AG08395 (cell line): ENCODE measurements at regions not wholly inside any gene's neighbourhood (a gene's known extent, or its start where the extent isn't known, plus 50 kb on each side); places are given as distances from the start of the nearest gene placed in this dataset.

Experiments
- DNase-seq: peaks from one replicate; pipeline ENCODE4 v3.0.0; 2012; ENCODE audit warnings: mixed read lengths, low spot score

- DNase-seq, result no peak
Observed at GRCh38 chr9:13896922-13897835, 416.8 kb downstream of the NFIB start.

DNA sequence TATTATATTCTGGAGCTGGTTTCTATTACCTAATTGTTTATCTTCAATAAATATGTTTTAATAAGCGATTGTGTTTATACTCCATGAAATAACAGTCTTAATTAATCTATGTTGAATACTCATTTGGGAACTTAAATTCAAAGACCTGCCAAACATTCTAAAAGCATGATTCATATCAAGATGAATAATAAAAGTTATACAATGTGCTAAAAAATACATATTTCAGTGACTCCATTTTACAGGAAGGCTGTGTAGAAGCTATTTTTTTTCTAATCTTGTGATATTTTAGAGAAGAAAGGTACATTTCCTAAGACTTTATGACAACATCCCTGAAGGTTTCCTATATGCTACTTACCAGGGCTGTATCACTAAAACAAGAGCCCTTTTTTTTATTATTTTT, 417.9 kb downstream of the NFIB start:
- DNase-seq, result no peak

- DNase-seq, result no peak
Observed at GRCh38 chr9:13885258-13885657, 428.7 kb downstream of the NFIB start.

- DNase-seq, result no peak
Observed at GRCh38 chr9:13879981-13880380, 434.0 kb downstream of the NFIB start.

GRCh38 chr9:13879011-13879410, 434.9 kb downstream of the NFIB start:
- no peak for DNase-seq

GRCh38 chr9:13878241-13878711, 435.7 kb downstream of the NFIB start:
- DNase-seq, result no peak

GRCh38 chr9:13876741-13877140, 437.2 kb downstream of the NFIB start:
- DNase-seq, result no peak

DNA sequence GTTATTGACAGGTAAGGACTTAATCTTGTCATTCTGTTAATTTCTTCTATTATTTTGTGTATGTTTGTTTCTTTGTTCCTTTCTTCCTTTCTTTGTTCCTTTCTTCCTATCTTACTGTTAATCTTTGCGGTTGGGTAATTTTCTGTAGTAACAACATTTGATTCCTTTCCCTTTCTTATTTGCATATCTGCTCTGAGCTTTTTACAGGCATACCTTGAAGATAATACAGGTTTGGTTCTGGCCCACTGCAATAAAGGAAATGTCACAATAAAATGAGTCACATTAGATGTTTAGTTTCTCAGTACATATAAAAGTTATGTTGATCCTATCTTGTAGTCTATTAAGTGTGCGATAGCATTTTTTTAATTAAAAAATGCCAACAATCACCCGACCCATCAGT, 440.7 kb downstream of the NFIB start:
- no peak for DNase-seq

GRCh38 chr9:13868336-13868735, 445.6 kb downstream of the NFIB start:
- no peak for DNase-seq

GRCh38 chr9:13865869-13866268, 448.1 kb downstream of the NFIB start:
- no peak for DNase-seq

DNA sequence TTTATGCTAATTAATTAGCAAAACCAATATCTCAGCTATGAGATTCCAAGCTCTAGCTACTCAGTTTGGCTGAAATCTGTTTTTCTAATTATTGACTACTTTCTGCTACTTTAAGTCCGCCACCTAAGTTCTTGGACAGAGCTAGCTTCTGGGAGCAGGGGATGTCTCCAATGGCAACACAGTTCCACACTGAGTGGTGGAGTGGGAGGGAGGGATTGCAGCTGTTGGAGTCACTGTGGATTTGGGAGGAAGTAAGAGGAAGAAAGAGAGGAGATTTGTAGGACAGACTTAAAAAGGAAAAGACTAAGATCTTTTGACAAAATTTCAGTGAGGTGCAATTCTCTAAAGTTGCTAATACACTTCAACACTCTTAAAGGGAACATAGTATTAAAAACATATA, 450.8 kb downstream of the NFIB start:
- no peak for DNase-seq

GRCh38 chr9:13862654-13863053, 451.3 kb downstream of the NFIB start:
- no peak for DNase-seq

DNA sequence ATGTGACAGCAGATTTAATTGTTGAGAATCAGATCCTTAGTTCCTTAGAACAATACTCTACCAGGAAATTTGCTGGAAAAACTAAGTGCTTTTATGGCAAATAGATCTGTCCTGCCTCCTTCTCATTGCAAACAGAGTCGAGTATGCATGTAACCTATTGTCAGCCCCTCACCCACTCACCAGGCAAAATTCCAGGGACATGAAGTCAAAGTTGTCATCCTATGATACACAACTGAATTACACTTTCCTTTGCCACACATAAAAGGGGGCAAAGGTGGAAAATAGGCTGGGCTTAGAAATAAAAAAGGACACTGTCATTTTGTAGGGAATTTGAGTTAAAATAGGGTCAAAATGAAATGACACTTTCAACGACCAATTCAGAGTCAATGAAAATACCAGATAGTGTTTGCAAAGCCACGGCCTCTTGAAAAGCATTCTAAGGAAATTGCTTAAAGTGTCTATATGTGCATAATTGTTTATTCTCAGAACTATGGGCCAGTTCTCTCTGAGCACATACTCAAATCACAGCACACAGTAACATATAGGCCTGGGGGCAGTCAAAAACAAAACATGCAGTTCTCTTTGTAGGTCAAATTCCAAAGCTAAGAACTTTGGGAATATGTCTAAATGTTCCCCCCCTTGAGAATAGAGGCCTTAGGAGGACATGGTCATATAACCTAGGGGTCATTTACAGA, 452.8 kb downstream of the NFIB start:
- no peak for DNase-seq

- DNase-seq, result no peak
Observed at GRCh38 chr9:13860019-13860418, 453.9 kb downstream of the NFIB start.

- DNase-seq, result no peak
Observed at GRCh38 chr9:13857521-13857920, 456.4 kb downstream of the NFIB start.

DNA sequence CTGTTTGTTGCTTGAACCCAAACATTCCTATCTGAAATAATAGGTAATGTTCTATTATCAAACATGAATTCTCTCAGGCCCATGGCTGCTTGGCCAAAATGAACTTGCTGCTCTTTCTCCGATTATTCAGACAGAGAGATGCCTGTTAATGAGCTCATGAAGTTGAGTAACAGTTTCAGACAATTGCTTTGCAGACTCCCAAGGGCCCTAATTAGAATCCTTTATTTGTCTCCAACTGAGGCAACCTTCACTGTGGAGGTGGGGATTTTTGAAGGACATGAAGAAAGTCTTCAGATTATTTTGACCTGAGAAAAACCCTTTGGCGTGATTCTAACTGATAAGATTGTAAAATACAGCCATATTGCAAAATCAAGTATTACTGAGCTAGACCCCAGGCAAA, 466.7 kb downstream of the NFIB start:
- no peak for DNase-seq

GRCh38 chr9:13845460-13845859, 468.5 kb downstream of the NFIB start:
- DNase-seq, result no peak

DNA sequence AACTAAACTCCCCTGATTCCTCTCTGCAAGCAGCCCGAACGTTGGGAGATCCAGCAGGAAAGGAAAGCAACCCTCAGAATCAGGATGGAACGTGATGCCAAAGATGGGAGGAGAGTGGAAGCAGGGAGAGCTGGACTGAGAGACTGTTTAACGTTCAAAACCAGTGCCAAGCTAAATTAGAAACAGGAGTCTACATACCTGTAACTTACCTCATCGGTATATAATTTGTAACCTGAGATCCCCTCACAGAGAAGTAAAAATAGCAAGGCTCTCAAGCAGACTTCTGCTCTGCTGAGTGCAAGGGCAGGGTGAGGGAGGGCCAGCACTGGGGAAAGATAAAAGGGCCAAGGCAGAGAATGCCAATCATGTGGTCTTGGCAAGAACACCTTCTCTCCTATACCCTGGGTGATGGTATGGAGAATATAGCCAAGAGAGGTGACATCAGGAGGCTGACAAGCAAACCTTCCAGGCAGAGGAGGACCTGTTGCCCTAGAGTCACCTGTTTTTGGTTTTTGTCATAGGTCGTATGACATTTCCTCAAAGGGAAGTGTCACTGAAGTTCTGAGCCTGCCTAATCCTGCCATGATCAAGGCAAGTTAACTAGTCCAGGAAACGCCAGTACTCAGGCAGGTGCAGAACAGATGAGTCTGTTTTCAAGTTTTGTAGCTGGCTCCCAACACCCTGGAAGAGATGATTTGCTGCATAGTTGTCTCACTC, 472.0 kb downstream of the NFIB start:
- DNase-seq, result no peak

DNA sequence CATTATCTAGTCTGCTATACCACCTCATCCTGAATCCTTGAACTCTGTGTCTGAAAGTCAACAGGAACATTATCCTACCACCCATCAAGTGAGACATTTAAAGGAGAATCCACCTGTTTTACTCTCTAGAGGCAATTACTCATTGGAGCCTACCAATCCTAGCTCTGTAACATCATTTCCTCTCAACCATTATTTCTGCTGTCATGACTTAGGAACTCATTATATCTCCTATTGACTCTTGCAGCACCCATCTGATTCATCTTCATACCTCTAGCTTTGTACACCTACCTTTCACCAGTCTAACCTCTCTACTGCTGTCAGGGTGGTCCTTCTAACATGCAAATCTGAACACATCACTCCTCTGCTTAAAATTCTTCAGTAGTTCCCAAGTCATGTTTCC, 481.5 kb downstream of the NFIB start:
- DNase-seq, result no peak

DNA sequence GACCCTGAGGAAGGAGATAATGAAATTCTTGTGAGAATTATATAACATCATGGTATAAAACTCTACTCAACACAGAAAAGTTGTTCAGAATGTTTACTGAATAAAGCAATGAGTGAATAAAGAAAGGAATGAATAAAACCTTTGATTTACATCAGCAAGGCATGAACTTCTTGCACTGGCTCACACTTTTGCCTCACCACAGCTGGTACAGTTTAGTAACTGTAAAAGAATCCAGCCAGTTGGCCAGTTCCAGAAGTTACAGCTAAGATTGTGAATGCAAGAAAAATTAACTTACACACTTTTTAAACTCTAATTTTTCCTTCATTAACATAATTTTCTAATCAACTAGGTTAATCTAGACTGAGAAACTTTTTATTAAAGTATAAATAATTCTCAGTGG, 490.9 kb downstream of the NFIB start:
- DNase-seq, result peak; percentile 28

GRCh38 chr9:13817754-13818278, 496.1 kb downstream of the NFIB start:
- DNase-seq, result no peak

GRCh38 chr9:13816837-13817236, 497.1 kb downstream of the NFIB start:
- DNase-seq, result no peak
